HUES48 (cell line): ENCODE measurements at regions not wholly inside any gene's neighbourhood (a gene's known extent, or its start where the extent isn't known, plus 50 kb on each side); places are given as distances from the start of the nearest gene placed in this dataset.
A peak's percentile ranks its signal among the peaks of the same experiment; 100 is the strongest.

Experiments used
- H3K27ac ChIP-seq: one replicate; pipeline ENCODE4 v1.7.0; 2013; ENCODE audit warnings: low read depth, low read length, inconsistent platforms
- H3K27me3 ChIP-seq: 2 replicates; pipeline ENCODE4 v1.6.1; 2013; ENCODE audit warnings: mild to moderate bottlenecking, low read length; ENCODE audit not compliant: control insufficient read depth, insufficient read depth
- H3K36me3 ChIP-seq: 2 replicates; pipeline ENCODE4 v1.6.1; 2013; ENCODE audit warnings: low read length; ENCODE audit not compliant: control insufficient read depth, insufficient read depth
- H3K4me1 ChIP-seq: 2 replicates; pipeline ENCODE4 v1.6.1; 2013; ENCODE audit warnings: mild to moderate bottlenecking, low read length; ENCODE audit not compliant: control insufficient read depth, insufficient read depth
- H3K4me3 ChIP-seq: 2 replicates; pipeline ENCODE4 v1.5.1; 2013; ENCODE audit warnings: mild to moderate bottlenecking, low read depth, low read length
- H3K9ac ChIP-seq: 2 replicates; pipeline ENCODE4 v1.6.1; 2013; ENCODE audit warnings: mild to moderate bottlenecking, low read depth, low read length, moderate library complexity
- H3K9me3 ChIP-seq: 2 replicates; pipeline ENCODE4 v1.6.1; 2013; ENCODE audit warnings: low read length; ENCODE audit not compliant: control insufficient read depth, insufficient read depth

DNA sequence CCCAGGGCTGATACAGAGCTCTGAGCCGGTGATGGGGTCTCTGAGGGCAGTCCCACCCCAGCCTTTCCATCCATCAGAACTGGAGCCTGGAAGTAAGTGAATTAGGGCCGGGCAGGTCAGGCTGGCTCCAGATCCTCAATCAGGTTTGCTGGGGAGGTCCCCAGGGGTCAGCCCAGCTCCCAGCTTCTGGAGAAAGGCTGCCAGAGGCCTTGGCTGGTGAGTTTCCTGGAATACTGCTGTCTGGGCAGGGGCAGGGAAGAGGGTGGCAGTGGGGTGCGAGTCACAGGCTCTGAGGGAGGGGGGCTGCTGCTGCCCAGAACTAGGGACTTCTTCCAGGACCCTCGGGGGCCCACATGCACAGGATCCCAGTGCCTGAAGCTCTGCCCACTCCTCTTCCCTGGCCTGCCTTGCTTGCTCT, 200.6 kb upstream of the MVB12B start:
- no peaks in the 10 kb centered on the region for H3K4me1 ChIP-seq
- no peaks in the 10 kb centered on the region for H3K27me3 ChIP-seq
- no peaks in the 10 kb centered on the region for H3K9me3 ChIP-seq
- H3K4me3 ChIP-seq: no peak overlapping the region
- H3K36me3 ChIP-seq: no peaks in the 10 kb centered on the region
- H3K9ac ChIP-seq: no peak overlapping the region
- no peak overlapping the region for H3K27ac ChIP-seq

DNA sequence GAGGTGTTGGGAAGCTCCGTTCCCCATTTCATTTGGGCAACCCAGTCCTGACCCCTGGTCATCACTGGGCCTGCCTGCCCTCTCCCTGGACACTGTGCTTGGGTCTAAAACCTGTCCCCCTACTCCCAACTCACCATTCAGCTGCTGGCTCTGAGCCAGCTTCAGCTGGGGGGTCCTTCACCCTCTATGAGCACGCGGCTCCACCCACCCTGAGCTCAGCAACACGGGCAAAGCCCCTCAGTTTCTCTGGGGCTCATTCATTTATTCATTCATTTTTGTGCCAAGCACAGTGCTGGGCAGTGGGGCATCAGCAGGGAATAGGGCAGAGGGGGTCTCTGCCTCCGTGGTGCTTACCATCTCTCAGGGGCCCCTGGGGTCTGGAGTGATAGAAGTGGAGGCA, 199.8 kb upstream of the MVB12B start:
- H3K9me3 ChIP-seq: no peaks in the 10 kb centered on the region
- no peak overlapping the region for H3K27ac ChIP-seq
- no peaks in the 10 kb centered on the region for H3K4me1 ChIP-seq
- no peak overlapping the region for H3K9ac ChIP-seq
- H3K27me3 ChIP-seq: no peaks in the 10 kb centered on the region
- H3K36me3 ChIP-seq: no peaks in the 10 kb centered on the region
- H3K4me3 ChIP-seq: no peak overlapping the region

DNA sequence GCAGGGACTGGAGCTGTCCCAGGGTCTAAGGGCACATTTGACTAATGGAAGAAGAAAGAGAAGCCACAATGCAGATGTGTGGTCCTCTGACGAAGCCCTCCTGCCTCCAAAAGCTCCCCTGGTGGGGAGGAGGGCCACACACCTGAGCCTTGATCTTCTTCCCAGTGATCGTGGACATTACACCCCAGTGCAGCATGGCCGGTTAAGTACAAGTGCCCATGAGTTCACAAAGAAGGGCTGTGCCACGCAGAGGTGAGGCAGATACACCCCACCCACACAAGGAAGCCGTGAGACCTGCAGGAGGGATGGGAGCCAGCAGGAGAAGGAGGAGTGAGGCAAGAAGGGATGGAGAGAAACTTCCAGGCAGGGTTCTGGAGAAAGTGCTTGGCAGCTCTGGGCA, 199.0 kb upstream of the MVB12B start:
- no peaks in the 10 kb centered on the region for H3K36me3 ChIP-seq
- no peaks in the 10 kb centered on the region for H3K4me1 ChIP-seq
- H3K27ac ChIP-seq: no peak overlapping the region
- H3K9me3 ChIP-seq: no peaks in the 10 kb centered on the region
- no peak overlapping the region for H3K9ac ChIP-seq
- H3K27me3 ChIP-seq: no peaks in the 10 kb centered on the region
- no peak overlapping the region for H3K4me3 ChIP-seq

DNA sequence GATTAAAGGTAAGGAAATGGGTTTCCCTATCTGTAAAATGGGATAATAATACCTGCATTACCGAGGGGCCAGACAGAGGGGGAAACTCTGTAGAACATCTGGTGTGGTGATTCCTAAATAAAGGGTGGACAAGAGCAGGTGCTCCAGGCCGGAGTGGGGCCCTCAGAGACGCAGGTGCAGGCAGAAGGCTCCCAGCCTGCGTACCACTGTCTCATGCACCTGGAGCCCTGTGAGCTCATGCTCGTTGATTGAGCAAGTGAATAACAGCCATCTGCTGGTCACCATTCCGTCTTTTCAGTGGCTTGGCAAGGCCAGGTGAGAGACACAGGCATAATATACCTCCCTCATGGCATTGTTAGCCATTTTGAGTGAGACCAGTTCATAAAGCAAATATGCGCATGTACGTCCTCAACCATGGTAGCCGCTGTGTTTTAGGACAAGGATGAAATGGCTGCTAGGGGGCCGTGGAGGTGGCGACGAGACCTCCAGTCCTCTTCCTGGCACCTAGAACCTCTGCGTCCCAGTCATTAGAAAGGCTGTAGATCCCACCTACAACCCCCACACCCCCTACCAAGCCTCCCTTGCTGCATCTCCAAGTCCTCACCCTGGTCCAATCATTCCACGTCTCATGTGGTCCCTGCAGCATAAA, 198.0 kb upstream of the MVB12B start:
- Histone ChIP-seq H3K9ac (no peak overlapping the region), H3K27me3 (no peaks in the 10 kb centered on the region), H3K9me3 (no peaks in the 10 kb centered on the region), H3K4me1 (no peaks in the 10 kb centered on the region), H3K4me3 (no peak overlapping the region), H3K27ac (no peak overlapping the region), H3K36me3 (no peaks in the 10 kb centered on the region)

DNA sequence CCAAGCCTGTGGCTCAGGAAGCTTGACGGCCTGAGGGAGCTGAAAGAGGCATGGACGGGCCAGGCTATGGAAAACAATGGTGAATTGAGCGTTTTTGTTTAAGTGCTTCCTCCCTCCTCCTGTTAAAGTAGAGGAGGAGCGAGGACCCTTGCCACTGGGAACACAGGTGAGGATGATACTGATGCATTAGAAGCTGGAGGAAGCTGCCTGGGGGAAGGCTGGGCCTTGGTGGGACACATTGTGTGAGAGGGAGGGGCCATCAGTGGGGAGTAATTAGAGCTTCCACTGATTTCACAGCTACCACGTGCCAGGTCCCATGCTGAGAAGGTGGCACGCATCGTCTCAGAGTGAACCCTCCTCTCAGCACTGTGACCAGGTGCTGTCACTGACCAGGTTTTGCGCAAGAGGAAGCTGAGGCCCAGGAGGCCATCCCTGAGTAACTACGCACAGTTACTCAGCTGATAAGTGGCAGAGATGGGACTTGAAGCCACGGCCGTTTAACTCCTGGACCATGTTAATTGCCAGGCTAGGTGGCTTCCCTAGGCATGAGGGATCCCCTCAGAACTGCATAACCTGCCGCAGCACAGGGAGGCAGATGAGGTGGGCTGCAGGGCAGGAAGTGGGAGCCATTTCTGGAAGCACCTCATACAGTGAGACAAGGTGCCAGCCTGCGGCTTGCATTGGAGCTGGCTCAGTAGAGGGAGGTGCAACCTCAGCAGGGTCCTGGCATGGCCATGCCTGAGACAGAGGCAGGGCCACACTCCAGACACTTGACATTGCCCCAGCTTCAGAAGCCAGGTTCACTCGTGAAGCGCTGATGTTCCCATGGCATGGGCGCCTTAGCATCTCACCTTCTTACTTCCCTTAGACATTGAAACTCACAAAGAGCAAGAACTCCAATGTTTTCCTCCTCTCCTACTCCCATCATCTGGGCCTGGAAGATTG, 195.3 kb upstream of the MVB12B start:
- Histone ChIP-seq H3K4me1 (no peaks in the 10 kb centered on the region), H3K27me3 (no peaks in the 10 kb centered on the region), H3K9ac (no peak overlapping the region), H3K9me3 (no peaks in the 10 kb centered on the region), H3K27ac (no peak overlapping the region), H3K4me3 (no peak overlapping the region), H3K36me3 (no peaks in the 10 kb centered on the region)

DNA sequence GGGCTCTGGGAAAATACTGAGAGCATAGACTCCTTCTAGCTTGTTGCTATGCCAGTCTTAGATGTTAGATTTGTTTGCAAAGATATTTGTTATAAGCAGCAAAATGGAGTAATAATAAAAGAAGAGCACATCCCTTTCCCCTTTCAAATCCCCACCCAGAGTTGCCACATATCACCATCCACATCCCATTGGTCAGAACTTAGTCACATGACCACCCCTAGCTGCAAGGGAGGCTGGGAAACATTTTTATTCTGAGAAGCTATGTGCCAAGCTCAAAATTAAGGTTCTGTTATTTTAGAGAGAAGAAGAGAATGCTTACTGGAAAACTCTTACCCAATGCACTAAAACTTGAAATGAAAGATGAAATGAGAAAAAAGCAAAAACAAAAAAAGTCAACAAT, 193.9 kb upstream of the MVB12B start:
- Histone ChIP-seq H3K9ac (no peak overlapping the region), H3K4me1 (no peaks in the 10 kb centered on the region), H3K36me3 (no peaks in the 10 kb centered on the region), H3K9me3 (peaks cover 6% of the 10 kb centered on the region), H3K4me3 (no peak overlapping the region), H3K27ac (no peak overlapping the region), H3K27me3 (no peaks in the 10 kb centered on the region)

DNA sequence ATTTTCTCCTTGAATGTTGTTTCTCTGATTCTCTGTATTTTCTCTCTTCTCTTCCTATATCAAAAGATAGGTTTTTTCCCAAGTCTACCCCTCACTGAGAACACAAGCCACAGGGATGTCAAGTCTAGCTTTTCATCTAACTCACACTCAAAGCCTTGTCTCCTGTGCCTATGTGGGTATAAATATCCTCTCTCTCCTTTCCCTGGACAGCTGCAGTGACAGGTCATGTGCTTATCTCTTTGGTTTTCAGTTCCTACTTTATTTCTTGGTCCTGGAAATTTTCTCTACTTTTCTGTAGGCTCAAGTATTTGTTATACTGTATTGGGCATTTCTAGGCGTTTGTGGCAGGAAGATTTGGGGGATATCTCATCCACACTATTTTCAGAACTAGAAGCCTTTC, 182.4 kb upstream of the MVB12B start:
- no peaks in the 10 kb centered on the region for H3K36me3 ChIP-seq
- H3K4me1 ChIP-seq: peaks cover 6% of the 10 kb centered on the region
- no peak overlapping the region for H3K9ac ChIP-seq
- H3K4me3 ChIP-seq: no peak overlapping the region
- peaks cover 41% of the 10 kb centered on the region for H3K27me3 ChIP-seq
- peaks cover 3% of the 10 kb centered on the region; the same call in 1 of the 2 replicates for H3K9me3 ChIP-seq
- H3K27ac ChIP-seq: no peak overlapping the region

DNA sequence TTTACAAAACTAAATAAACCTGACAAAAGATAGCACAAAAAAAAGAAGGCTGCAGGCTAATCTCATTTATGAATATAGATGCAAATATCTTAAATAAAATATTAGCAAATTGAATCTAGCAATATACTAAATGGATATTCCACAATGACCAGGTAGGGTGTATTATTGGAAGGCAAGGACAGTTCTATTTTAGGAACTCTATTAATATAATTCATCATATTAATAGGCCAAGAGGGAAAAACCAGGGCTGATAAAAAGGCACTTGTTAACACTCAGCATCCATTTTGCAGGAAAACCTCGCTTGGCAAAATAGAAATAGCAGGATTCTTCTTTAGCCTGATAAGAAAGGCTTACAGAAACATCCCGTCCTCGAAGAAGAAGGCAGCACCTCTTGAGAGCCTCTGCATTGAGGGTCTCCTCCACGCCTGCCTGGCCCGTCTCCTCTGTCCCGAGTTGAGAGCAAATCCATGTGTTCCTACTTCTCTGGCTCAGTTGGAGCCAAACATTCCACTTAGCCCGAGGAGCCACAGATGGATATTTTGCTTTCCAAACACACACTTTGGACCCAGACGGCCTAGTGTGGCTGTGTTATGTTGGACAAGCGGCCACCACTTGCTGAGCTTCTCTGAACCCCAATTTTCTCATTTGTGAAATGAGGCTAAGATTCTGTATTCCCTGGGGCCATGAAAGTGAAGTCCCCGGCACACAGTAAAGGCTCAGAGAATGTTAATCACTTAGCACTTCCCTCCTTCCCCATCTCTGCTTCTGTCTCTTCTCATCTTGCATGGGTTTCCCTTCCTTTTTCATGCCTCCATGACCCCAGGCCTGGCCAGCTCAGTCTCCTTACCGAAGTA, 181.8 kb upstream of the MVB12B start:
- Histone ChIP-seq H3K9ac (no peak overlapping the region), H3K9me3 (peaks cover 3% of the 10 kb centered on the region; the same call in 1 of the 2 replicates), H3K36me3 (no peaks in the 10 kb centered on the region), H3K27me3 (peaks cover 41% of the 10 kb centered on the region), H3K4me3 (no peak overlapping the region), H3K27ac (no peak overlapping the region), H3K4me1 (peaks cover 6% of the 10 kb centered on the region)

DNA sequence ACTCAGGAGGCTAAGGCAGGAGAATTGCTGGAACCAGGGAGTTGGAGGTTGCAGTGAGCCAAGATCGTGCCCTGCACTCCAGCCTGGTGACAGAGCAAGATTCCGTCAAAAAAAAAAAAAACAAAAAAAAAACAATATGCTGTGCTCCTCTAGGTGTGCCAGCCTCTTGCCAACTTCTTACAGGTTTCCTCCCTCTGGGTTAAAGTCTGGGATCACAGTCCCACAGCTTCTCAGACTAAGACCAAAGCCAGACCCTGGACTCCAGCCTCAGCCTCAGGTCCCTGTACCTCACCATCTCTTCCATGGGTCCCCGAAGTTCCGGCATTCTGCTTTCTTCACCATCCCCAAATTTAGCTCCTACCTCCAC, 180.8 kb upstream of the MVB12B start:
- Histone ChIP-seq H3K27me3 (peaks cover 41% of the 10 kb centered on the region), H3K9me3 (no peaks in the 10 kb centered on the region), H3K9ac (no peak overlapping the region), H3K4me3 (no peak overlapping the region), H3K36me3 (no peaks in the 10 kb centered on the region), H3K4me1 (peaks cover 6% of the 10 kb centered on the region), H3K27ac (no peak overlapping the region)

DNA sequence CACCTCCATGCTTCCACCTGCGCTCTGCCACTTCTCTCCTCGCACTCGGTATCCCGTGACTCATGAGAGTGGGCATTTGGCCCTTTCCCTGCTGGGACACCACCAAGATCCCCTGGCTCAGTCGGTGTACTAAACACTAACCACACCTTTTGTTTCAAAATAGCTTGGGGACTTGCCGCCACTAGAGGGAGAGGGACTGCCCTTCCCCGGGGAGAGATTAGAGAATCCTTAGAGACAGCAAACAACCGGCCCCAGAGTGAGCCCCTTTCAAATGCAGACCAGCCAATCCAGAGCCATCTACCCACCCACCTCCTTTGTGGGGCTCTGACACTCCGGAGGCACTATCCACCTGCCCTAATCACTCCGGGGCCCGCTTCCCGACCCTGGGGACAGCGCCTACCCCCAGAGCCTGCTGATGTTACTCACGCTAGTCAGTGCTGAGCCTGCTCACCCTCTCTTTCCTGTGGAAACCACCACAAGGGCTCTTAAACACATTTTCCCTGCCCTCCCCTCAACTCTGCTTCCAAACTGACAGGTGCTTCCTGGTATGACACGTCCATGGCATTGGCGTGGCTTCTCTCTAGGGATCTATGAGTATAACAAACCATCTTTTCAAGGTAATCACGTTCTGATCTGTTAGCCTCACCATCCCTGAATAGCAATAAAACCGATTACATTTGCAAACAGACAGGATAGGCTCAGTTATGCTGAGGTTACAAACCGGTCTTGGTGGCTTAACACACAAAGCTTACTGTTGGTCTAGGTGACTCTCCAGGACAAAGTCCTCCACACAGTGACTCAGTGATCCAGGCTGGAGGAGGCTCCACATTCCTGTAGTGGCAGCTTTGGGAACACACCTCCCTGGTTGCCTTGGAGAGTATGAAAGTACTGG, 180.1 kb upstream of the MVB12B start:
- Histone ChIP-seq H3K4me1 (peaks cover 6% of the 10 kb centered on the region), H3K9me3 (no peaks in the 10 kb centered on the region), H3K4me3 (no peak overlapping the region), H3K27me3 (peaks cover 41% of the 10 kb centered on the region), H3K9ac (no peak overlapping the region), H3K36me3 (no peaks in the 10 kb centered on the region), H3K27ac (peak overlapping the region; percentile 33)
